ENCODE measurements at regions not wholly inside any gene's neighbourhood (a gene's known extent, or its start where the extent isn't known, plus 50 kb on each side); places are given as distances from the start of the nearest gene placed in this dataset.

GRCh38 chr3:94978084-94978483, 915.2 kb downstream of the NSUN3 start:
- TF ChIP-seq, protein P1, sequence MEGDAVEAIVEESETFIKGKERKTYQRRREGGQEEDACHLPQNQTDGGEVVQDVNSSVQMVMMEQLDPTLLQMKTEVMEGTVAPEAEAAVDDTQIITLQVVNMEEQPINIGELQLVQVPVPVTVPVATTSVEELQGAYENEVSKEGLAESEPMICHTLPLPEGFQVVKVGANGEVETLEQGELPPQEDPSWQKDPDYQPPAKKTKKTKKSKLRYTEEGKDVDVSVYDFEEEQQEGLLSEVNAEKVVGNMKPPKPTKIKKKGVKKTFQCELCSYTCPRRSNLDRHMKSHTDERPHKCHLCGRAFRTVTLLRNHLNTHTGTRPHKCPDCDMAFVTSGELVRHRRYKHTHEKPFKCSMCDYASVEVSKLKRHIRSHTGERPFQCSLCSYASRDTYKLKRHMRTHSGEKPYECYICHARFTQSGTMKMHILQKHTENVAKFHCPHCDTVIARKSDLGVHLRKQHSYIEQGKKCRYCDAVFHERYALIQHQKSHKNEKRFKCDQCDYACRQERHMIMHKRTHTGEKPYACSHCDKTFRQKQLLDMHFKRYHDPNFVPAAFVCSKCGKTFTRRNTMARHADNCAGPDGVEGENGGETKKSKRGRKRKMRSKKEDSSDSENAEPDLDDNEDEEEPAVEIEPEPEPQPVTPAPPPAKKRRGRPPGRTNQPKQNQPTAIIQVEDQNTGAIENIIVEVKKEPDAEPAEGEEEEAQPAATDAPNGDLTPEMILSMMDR (IDR thresholded peaks at IDR 0.05) = no peak
- TF ChIP-seq EZH2 (IDR thresholded peaks at IDR 0.05) (no peak), EZH2phosphoT487 (IDR thresholded peaks at IDR 0.05) (no peak)

Data from neural progenitor cell (in vitro differentiated cells).